LoVo (cell line): ENCODE measurements at regions not wholly inside any gene's neighbourhood (a gene's known extent, or its start where the extent isn't known, plus 50 kb on each side); places are given as distances from the start of the nearest gene placed in this dataset.
"Not testable (repeated sequence)": the region's sequence is repeated elsewhere in the genome, so short reads cannot be mapped to it uniquely, and the experiment has no call there.

ENCODE experiments used
- DNase-seq: peaks from one replicate; pipeline ENCODE4 v3.0.0-alpha.2; 2016; ENCODE audit warnings: low spot score

GRCh38 chr11:49499117-49499516, 290.7 kb upstream of the FOLH1 start:
- DNase-seq, result no peak

- no peak for DNase-seq
Measured at GRCh38 chr11:49505231-49505630, 296.8 kb upstream of the FOLH1 start.

- peak; percentile 9 for DNase-seq
Measured at GRCh38 chr11:49526240-49526829, 317.9 kb upstream of the FOLH1 start.

- DNase-seq, result no peak
Measured at GRCh38 chr11:49533204-49533603, 324.8 kb upstream of the FOLH1 start.

GRCh38 chr11:49538927-49539326, 330.5 kb upstream of the FOLH1 start:
- DNase-seq, result not testable (repeated sequence)

- DNase-seq, result not testable (repeated sequence)
Measured at GRCh38 chr11:49558261-49558847, 350.0 kb upstream of the FOLH1 start.

- DNase-seq, result not testable (repeated sequence)
Measured at GRCh38 chr11:49560593-49560992, 352.2 kb upstream of the FOLH1 start.

- DNase-seq, result not testable (repeated sequence)
Measured at GRCh38 chr11:49561240-49561880, 353.0 kb upstream of the FOLH1 start.

- not testable (repeated sequence) for DNase-seq
Measured at GRCh38 chr11:49562262-49562661, 353.9 kb upstream of the FOLH1 start.

- DNase-seq, result not testable (repeated sequence)
Measured at GRCh38 chr11:49579492-49579891, 371.1 kb upstream of the FOLH1 start.

- not testable (repeated sequence) for DNase-seq
Measured at GRCh38 chr11:49585495-49585894, 366.7 kb upstream of the OR4C13 start.

GRCh38 chr11:49608892-49609291, 343.3 kb upstream of the OR4C13 start:
- not testable (repeated sequence) for DNase-seq

GRCh38 chr11:49623872-49624271, 328.3 kb upstream of the OR4C13 start:
- DNase-seq, result not testable (repeated sequence)

- DNase-seq, result not testable (repeated sequence)
Measured at GRCh38 chr11:49670705-49671104, 281.5 kb upstream of the OR4C13 start.

GRCh38 chr11:49702121-49702520, 250.1 kb upstream of the OR4C13 start:
- not testable (repeated sequence) for DNase-seq

- not testable (repeated sequence) for DNase-seq
Measured at GRCh38 chr11:49750447-49750846, 201.7 kb upstream of the OR4C13 start.

GRCh38 chr11:49750960-49751359, 201.2 kb upstream of the OR4C13 start:
- DNase-seq, result not testable (repeated sequence)

GRCh38 chr11:49780791-49781190, 171.4 kb upstream of the OR4C13 start:
- not testable (repeated sequence) for DNase-seq

- not testable (repeated sequence) for DNase-seq
Measured at GRCh38 chr11:49782000-49782399, 170.2 kb upstream of the OR4C13 start.

- DNase-seq, result not testable (repeated sequence)
Measured at GRCh38 chr11:49783841-49784240, 168.3 kb upstream of the OR4C13 start.

GRCh38 chr11:49789787-49790186, 162.4 kb upstream of the OR4C13 start:
- not testable (repeated sequence) for DNase-seq

- DNase-seq, result not testable (repeated sequence)
Measured at GRCh38 chr11:49798206-49798837, 153.9 kb upstream of the OR4C13 start.
